GM19372 (cell line): ENCODE measurements at regions not wholly inside any gene's neighbourhood (a gene's known extent, or its start where the extent isn't known, plus 50 kb on each side); places are given as distances from the start of the nearest gene placed in this dataset.

Experiments used
- ATAC-seq: cut with Tn5 transposase; IDR thresholded peaks from one replicate; pipeline ENCODE4 v1.9.1; 2021; ENCODE audit warnings: mild to moderate bottlenecking, low read depth, moderate library complexity; ENCODE audit not compliant: unreplicated experiment

DNA sequence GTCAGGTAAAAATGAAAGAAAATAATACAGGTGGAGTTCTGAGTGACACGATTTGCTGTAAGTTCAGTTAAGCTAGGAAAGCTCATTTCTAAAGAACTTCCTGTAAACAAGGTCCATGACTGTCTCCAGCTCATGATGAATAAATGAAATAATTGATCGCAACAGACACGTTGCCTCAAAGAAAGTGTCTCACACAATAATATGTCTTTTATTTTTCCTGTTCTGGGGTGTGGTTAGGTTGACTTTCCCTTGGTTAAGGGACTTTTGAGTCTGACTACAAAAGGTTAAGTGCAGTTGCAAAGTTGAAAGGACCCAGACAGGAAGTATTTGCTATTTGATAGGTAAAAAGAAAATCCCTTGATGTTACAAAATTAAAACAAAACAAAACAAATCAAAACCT lies 304.2 kb upstream of the PRDM1 start:
- no peak for ATAC-seq

DNA sequence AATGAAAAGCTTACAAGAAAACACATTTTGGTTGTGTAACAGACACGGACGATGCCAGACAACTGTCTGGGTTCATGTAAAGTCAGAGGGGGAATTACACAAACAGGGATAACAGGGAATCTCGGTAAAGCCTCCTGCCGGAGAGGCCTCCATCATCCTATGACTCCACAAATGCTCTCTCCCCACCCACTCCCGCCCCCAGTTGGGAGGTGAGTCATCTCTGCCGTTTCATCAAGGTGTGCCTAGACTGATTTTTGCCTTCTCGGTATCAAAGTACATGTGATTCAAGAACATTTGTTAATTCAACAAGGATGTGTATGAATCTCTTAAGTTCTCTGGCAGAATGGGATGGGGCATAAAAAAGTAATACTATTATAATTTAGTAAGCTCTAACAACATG lies 304.9 kb upstream of the PRDM1 start:
- no peak for ATAC-seq

DNA sequence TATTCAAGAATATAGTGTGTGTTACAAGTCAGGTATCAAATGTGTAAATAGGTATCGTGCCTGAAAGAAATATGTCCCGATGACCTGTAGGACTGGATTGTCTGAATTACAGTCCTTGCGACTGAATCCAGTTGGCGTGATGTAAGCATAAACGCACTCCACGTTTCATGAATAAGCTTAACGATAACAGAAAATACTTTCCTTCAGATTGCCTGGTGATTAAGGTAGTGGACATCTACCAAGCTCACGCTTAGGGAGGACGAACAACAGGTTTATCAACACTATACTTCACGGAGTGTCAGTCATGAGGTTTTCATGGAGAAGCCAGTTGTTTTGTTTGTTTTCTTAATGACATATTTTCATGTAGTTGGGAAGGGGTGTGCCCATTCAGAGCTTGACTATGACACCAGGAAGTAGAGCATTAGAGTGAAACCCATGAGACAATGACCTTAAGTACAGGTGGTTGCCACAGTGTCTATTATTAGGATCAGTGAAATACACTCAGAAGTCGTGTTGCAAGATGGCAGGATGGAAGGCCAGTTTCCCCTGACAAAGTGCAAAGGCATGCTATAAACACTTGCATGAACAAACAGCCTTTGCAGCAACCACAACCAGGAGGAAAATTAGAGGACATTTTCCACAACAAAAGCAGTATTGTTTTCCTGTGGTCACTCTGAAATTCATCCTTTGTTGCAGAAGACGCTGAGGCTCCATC lies 305.8 kb upstream of the PRDM1 start:
- no peak for ATAC-seq

GRCh38 chr6:105779110-105779509 lies 307.0 kb upstream of the PRDM1 start:
- no peak for ATAC-seq

DNA sequence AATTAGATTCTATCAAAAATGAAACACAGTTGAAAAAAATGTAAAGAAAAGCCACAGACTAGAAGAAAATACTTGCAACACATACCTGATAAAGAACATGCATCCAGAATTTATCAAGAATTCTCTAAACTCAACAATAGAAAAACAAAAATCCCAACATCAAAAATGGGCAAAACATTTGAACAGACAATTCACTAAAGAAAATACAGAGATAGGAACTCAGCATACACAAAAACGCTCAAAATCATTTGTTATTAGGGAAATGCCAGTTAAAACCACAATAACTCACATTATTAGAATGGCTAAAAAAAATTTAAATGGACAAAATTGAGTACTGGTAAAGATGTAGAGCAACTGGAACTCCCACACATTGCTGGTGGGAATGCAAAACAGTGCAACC lies 311.0 kb upstream of the PRDM1 start:
- ATAC-seq = no peak

DNA sequence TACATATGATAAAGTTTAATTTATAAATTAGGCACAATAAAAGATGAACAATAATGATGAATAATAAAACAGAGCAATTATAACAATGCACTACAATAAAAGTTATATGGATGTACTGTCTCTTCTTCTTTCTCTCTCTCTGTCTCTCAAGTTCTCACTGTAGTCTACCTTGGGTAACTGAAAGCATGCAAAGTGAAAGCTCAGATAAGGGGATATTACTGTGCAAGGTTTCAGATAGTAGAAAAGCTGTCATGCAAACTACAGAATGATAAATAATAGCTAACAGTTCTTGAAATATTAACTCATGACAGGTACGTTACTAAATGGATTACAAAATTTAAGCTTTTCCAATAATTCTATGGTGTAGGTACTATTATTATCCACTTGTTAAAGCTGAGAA lies 311.9 kb upstream of the PRDM1 start:
- ATAC-seq = no peak

GRCh38 chr6:105771313-105771970 lies 314.7 kb upstream of the PRDM1 start:
- no peak for ATAC-seq

DNA sequence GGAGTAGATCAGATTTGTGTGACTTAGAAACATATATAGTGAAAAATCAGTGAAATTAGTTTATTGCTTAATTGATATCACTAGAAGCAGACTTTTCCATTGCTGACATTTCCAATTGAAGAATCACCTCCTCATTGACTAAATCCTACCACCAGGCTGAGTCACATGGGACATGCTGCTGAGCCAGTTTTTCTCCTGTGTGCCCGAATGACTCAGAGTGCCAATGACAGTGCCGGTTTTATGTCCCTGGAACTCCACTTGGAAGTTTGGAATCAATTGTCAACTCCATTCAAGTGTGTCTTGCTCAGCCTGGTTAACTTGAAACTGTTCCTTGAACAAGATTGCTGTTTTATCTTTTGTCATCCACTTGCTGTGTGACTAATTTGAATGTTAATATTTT lies 316.1 kb upstream of the PRDM1 start:
- no peak for ATAC-seq

DNA sequence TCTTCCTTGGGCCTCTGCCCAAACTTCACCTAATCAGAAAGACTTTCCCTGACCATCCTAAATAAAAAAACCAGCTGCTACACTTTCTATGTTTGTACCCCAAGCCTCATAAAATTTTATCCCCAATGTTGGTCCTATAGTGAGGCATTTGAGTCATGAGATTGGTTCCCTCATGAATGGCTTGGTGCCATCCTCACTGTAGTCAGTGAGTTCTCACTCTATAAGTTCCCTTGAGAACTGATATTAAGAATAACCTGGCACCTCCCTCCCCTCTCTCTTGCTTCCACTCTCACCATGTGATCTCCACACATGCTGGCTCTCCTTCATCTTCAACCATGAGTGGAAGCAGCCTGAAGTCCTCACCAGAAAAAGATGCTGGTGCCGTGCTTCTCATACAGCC lies 316.9 kb upstream of the PRDM1 start:
- ATAC-seq = no peak

DNA sequence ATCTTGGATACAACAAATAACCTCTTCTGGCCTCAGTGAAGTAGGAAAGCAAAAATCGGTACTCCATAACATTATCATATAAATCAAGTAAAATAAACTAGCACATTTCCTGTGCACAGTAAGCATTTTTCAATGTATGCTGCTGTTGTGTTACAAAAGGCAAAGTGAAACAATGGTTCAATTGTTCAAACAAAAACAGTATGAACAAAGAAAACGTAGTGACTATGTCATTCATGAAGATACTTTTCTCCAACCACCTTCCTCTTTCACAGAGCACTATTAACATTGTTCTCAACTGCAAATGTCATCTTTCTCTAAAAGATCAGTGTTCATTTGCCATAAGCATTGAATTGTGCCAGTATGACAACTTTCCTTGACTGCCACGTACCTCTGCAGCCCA lies 318.6 kb upstream of the PRDM1 start:
- no peak for ATAC-seq

DNA sequence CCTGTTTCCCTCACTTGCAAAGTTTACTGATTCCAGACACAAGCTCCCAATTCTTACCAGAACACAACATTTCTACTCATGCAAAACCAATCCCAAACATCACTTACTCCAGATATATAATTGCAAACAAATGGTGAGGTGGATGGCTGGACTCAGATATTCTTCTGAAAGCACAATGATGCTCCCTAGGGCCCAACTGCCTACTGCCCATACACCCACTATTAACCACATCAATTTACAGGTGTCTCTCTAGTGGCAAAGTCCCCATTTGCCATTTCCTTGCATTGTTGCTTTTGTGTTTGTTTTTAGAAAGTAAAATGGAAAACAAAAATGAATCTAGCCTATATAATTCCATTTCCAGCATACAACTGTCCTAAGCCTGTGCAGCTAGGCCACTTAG lies 320.9 kb upstream of the PRDM1 start:
- ATAC-seq = no peak

DNA sequence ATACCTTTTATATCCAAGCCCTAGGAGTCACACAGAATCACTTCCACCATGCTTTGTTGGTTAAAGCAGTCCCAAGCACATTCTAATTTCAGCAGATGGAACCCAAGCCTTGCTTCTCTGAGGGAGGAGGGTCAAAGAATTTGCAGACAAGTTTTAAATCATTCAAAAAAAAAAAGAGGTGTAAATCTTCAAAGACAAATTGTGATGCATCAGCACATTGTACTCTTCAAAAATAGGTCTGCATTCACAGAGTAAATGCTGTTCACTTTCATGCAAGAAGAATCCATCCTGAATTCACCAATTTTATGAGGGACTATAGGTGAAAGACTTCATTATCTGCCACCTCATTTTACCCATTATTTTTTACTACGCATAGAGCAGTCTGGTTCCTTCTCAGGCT lies 321.8 kb upstream of the PRDM1 start:
- no peak for ATAC-seq

GRCh38 chr6:105763866-105764265 lies 322.3 kb upstream of the PRDM1 start:
- no peak for ATAC-seq

- no peak for ATAC-seq
Observed at GRCh38 chr6:105760746-105761145, 325.4 kb upstream of the PRDM1 start.

DNA sequence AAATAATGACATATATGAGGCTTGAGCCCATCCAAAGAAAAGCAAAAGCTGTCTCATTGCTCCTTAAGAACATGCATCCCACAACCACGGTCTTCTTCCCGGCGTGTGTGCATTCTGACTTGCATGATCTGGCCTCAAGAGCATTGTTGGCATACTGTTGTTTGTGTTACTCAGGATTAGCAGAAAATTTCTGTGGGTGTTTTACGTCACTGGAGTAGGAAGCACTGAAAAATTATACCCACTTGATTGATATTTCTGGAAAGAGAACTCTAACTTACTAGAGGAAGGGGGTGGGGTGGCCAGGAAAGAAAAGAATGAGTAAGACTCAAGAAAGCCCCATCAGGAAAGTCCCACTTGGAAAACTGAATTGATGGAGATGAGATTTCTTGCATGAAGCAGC lies 326.2 kb upstream of the PRDM1 start:
- ATAC-seq = no peak

DNA sequence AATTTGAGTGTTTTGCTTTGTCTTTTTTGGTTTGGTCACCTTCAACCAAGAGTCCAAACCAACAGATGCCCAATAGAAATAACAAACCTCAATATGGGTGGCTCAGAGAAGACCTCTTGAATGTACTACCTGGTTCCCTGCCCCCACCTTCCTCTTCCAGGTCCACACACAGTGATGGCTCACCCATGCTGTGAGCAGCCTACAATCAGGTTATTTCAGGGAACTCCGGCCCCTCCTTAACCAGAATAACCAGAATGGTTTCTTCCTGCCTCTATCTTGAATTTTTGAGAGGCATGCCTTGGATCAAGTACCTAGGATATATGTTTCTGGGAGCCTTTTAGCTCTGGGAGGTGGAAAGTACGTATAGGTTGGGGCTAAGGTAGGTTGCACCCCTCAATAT lies 327.1 kb upstream of the PRDM1 start:
- ATAC-seq = no peak

- ATAC-seq = peak; percentile 92
Observed at GRCh38 chr6:105757512-105758200, 328.5 kb upstream of the PRDM1 start.

DNA sequence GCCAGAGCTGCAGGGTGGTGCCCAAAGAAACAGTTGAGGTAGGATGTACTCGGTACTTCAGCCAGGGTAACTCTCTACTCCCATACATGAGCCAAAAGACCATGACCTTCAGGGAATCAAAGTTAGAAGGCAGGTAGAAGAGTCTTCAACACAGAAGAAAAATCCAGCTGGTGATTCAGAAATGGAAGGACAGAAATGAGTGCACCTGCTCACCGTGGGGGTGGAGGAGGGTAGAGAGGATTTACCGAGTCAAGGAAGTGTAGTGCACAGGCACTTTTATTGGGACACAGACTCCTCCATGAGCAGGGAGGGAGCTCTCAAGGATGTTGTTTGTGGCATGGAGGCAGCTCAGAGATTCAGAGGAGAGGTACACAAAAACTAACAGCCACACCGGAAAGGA lies 330.3 kb upstream of the PRDM1 start:
- ATAC-seq = no peak

DNA sequence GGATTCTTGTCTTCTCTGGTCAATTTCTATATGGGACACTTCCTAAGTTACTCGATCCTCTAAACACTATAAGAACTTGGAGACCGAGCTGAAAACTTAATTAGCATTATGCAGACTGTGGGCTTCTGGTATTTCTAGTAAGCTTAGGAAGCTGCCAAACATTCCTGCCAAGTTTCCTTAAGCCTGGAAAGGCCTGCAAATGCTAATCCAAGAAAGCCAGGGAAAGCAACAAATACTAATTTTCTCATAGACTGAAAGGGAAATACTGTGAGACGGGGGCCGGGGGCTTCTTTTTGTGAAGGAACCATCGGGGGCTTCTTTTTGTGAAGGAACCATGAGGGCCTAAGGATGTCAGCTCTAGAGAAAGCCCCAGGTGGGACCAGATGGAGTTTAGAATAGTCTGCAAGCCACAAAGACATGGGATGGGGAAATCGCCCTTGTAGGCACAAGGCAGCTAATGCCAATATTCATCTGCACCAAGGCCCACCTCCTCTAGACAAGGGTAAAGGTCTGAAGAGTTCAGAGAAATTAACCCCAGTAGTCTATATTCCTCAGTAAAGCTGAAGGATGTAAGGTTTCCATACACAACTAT lies 332.4 kb upstream of the PRDM1 start:
- no peak for ATAC-seq

- ATAC-seq = no peak
Observed at GRCh38 chr6:105753207-105753606, 332.9 kb upstream of the PRDM1 start.

- ATAC-seq = no peak
Observed at GRCh38 chr6:105750089-105750488, 336.0 kb upstream of the PRDM1 start.
